A549 (cell line): ENCODE measurements at regions not wholly inside any gene's neighbourhood (a gene's known extent, or its start where the extent isn't known, plus 50 kb on each side); places are given as distances from the start of the nearest gene placed in this dataset.

Source experiments
- BHLHE40 ChIP-seq: IDR thresholded peaks from 2 replicates; pipeline ENCODE4 v1.6.1; 2012; ENCODE audit warnings: low read depth, low read length, inconsistent platforms
- TF ChIP-seq, protein P1 (sequence below): fragments of >200 bp; sonication (Bioruptor Twin); formaldehyde crosslinking; IDR thresholded peaks from 3 replicates; pipeline ENCODE4 v1.5.1; 2016

DNA sequence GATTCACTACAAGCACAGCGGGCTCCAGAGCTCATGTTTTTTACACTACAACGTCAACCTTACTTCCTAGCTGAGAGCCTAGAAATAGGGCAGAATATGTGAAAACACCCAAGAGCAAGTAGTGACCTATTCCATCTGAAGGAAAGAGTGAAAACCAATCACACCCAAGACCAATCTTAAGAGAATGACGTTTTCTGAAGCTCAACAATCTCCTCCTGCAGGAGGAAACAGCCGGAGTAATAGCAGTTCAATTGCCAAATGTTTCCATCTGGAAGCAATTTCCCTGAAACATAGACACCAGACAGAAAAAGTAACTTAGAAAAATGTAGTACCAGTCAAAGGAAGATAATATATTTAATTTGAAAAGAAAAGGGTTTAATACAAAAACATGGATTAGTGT is 142.4 kb downstream of the ANXA5 start:
- TF ChIP-seq BHLHE40: no peak
- TF ChIP-seq, protein P1, sequence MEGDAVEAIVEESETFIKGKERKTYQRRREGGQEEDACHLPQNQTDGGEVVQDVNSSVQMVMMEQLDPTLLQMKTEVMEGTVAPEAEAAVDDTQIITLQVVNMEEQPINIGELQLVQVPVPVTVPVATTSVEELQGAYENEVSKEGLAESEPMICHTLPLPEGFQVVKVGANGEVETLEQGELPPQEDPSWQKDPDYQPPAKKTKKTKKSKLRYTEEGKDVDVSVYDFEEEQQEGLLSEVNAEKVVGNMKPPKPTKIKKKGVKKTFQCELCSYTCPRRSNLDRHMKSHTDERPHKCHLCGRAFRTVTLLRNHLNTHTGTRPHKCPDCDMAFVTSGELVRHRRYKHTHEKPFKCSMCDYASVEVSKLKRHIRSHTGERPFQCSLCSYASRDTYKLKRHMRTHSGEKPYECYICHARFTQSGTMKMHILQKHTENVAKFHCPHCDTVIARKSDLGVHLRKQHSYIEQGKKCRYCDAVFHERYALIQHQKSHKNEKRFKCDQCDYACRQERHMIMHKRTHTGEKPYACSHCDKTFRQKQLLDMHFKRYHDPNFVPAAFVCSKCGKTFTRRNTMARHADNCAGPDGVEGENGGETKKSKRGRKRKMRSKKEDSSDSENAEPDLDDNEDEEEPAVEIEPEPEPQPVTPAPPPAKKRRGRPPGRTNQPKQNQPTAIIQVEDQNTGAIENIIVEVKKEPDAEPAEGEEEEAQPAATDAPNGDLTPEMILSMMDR: no peak
